ENCODE measurements at regions not wholly inside any gene's neighbourhood (a gene's known extent, or its start where the extent isn't known, plus 50 kb on each side); places are given as distances from the start of the nearest gene placed in this dataset.
"Not testable (repeated sequence)": the region's sequence is repeated elsewhere in the genome, so short reads cannot be mapped to it uniquely, and the experiment has no call there.

DNA sequence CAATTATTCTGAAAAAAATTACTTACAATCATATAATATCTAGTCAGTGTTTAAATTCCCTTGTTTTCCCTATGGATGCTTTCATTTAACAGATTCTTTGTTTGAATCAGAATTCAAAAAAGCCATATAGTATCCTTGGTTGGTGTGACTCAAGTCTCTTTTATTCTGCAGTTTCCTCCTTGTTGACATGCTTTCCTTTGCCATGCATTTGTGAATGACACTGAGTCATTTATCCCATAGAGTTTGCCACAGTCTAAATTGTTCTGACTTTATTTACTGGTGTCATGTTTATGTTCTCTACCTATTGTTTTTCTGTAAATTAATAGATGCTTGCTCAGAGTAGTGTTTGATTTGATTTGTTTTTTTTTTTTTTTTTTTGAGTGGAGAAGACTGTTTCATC, 893.8 kb upstream of the SLC10A2 start:
- H3K4me3 ChIP-seq (ENCODE audit: low read depth, low read length) = no peak overlapping the region

GRCh38 chr13:103958691-103959090, 892.5 kb upstream of the SLC10A2 start:
- no peak overlapping the region for H3K4me3 ChIP-seq (ENCODE audit: low read depth, low read length)

GRCh38 chr13:103957939-103958338, 891.7 kb upstream of the SLC10A2 start:
- no peak overlapping the region for H3K4me3 ChIP-seq (ENCODE audit: low read depth, low read length)

- H3K4me3 ChIP-seq (ENCODE audit: low read depth, low read length) = no peak overlapping the region
Measured at GRCh38 chr13:103953859-103954258, 887.6 kb upstream of the SLC10A2 start.

- H3K4me3 ChIP-seq (ENCODE audit: low read depth, low read length) = no peak overlapping the region
Measured at GRCh38 chr13:103952183-103952582, 886.0 kb upstream of the SLC10A2 start.

DNA sequence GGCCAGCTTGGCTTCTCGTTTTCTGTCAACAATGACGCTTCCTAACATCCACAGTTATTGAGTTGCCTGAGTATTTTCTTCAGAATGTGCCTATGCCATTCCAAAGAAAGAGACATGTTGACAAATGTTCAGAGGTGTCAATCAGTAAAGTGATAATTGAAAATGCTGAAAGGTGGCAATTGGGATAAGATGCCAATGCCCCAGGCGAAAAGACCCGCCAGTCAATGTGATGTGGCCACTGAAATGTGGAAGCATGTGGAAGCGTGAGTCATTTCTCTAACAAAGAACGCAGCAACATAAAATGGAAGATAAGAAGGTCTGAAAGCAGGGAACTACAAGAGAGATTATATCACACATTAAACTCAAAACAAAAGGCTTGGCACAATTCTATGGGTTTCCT, 882.2 kb upstream of the SLC10A2 start:
- H3K4me3 ChIP-seq (ENCODE audit: low read depth, low read length) = no peak overlapping the region

GRCh38 chr13:103945836-103946235, 879.6 kb upstream of the SLC10A2 start:
- H3K4me3 ChIP-seq (ENCODE audit: low read depth, low read length) = no peak overlapping the region

- no peak overlapping the region for H3K4me3 ChIP-seq (ENCODE audit: low read depth, low read length)
Measured at GRCh38 chr13:103941506-103942140, 875.4 kb upstream of the SLC10A2 start.

DNA sequence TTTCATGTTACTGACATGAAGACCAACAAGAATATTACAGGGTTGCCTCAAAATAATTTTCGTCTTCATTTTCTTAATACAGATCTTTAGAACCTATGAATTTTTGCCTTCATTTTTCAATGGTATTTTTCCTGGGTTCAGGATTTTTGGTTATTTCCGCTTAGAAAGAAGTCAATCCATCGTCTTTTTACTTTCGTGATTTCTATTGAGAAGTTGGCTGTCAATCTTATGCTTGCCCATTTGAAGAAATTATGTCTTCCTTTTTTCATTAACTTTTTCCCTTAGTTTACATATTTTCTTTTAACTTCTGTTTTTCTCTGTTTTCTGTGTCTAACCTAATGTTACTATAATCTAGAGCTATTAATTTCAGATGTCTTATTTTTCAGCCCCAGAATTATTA, 868.9 kb upstream of the SLC10A2 start:
- H3K4me3 ChIP-seq (ENCODE audit: low read depth, low read length) = no peak overlapping the region

GRCh38 chr13:103931885-103932284, 865.7 kb upstream of the SLC10A2 start:
- H3K4me3 ChIP-seq (ENCODE audit: low read depth, low read length) = no peak overlapping the region

DNA sequence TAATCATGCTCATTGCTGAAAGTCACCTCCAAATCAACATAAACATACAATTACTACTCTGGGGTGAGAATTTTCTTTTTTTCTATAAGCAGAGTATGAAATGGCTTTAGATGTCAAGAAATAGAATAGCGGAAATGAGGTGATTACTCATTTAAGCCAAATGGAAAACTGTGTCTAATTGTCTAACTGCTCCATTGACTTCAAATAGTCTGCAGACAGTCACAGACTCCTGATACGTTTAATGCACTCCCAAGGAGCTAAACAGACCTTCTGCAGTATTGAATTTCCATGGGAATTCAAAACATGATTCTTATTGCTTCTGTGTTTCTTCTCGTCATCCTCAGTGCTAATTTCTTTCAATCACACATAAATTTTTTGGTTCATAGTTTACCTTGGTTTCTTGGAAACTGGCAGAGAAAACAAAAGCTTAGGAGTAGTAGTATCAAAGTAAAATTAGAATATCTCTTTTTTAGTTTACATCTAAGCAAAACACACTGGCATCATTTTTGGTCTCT, 865.2 kb upstream of the SLC10A2 start:
- H3K4me3 ChIP-seq (ENCODE audit: low read depth, low read length) = no peak overlapping the region

DNA sequence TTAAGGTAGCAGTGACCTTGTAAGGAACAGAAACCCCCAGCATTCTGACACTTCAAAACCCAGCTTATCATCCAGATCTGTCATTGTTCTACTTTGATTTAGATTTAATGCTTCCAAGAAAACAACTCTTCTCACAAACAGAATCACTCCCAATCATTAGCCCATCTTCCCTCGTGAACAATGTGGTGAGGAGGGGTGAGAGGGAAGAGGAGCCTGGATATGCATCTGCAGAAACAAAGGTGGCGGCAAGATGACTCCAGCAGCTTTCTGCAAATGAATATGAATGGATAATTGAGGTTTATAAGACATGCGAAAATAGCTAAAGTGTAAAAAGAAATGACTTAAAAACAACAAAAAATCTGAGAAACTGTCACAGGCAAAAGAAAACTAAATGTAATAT, 859.9 kb upstream of the SLC10A2 start:
- no peak overlapping the region for H3K4me3 ChIP-seq (ENCODE audit: low read depth, low read length)

DNA sequence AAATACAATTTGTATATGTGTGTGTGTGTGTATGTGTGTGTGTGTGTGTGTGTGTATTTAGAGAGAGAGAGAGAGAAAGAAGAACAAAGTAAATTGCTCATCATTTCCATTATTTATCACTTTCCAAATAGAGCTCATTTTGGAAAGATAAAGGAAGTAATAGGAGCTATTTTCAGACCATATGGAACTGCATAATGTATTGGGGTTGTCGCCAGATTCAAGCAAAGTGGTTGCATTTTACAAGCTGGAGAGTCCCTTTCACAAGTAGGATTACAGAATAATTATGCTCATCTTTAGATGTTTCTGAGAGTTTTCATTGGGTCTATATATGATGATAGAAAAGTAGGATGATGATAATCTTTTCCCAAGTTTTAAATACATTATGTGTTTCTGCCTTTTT, 842.7 kb upstream of the SLC10A2 start:
- H3K4me3 ChIP-seq (ENCODE audit: low read depth, low read length) = no peak overlapping the region

- H3K4me3 ChIP-seq (ENCODE audit: low read depth, low read length) = no peak overlapping the region
Measured at GRCh38 chr13:103908274-103908673, 842.1 kb upstream of the SLC10A2 start.

- no peak overlapping the region for H3K4me3 ChIP-seq (ENCODE audit: low read depth, low read length)
Measured at GRCh38 chr13:103903790-103904189, 837.6 kb upstream of the SLC10A2 start.

GRCh38 chr13:103898481-103898880, 832.3 kb upstream of the SLC10A2 start:
- no peak overlapping the region for H3K4me3 ChIP-seq (ENCODE audit: low read depth, low read length)

DNA sequence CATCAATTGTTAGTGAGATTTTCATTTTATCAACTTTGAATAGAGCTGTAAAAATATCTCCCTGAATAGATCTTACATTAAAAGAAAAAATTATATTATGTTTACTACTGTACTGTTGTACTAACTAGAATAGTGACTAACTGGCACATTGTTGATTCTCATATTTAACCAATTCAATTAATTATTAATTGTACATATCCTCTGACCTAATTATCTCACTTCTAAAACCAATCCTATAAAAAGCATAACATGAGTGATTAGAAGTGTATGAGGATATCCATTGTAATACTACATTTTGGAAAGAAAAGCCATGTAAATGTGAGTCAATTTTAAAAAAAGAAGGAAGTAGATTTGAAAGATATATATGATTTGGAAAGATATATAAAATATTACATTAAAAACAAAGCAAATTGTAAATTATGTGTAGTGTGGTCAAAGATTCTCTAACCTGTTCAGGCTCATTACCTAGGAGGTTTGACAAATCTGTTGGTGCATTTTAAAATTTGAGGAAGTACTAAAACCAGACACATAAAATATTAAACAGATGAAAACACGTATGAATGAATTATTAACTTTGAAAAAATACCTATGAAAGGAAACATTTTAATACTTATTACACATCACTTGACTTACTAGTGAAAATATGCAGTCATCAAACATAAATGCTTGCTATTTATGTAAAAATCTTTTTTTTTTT, 829.8 kb upstream of the SLC10A2 start:
- H3K4me3 ChIP-seq (ENCODE audit: low read depth, low read length) = no peak overlapping the region

GRCh38 chr13:103894626-103895025, 828.4 kb upstream of the SLC10A2 start:
- H3K4me3 ChIP-seq (ENCODE audit: low read depth, low read length) = no peak overlapping the region

DNA sequence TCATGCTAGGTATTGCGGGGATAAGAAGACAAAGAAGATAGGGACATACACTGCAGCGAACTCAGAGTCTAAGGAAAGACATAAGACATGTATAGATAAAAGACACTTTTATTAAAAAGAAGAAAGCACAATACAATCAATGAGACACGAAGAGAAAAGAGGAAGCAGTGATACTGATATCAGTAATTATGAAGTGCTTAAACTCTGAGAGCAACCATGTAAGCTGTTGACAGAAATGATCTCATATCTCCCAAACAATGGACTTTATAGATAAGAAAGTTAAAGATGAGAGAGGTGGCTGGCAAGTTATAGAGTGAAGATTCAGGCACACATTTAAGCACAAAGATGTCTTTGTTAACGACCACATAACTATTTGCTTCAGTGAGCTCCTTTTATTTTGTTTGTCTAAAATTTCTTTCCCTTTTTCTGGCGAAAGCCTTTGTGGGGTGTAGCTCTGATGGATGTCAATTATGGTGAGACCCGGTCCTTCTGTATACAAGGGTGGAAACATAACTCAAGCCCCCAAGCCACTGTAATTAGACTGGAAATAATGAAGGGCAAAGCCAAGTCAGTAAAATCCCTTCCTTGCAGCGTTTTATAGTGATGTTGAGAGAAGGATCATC, 818.0 kb upstream of the SLC10A2 start:
- H3K4me3 ChIP-seq (ENCODE audit: low read depth, low read length) = no peak overlapping the region

DNA sequence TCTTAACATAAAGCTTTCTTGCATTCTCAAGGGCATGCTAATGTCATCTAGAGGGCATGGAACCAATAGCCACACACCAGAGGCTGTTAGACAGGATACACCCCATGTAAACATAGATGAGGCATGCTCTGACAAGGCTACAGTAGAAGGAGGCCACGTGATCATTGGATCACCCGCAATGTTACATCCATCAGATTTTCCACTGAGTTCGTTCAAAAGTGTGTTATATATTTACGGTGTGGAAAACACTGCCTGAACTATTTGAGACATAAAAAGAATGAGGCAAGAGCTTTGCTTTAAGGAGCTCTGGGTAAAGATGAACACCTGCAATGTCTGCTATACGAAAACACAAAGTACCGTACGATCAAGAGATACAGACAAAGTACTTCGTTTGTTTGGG, 817.5 kb upstream of the SLC10A2 start:
- no peak overlapping the region for H3K4me3 ChIP-seq (ENCODE audit: low read depth, low read length)

- H3K4me3 ChIP-seq (ENCODE audit: low read depth, low read length) = no peak overlapping the region
Measured at GRCh38 chr13:103883164-103883563, 816.9 kb upstream of the SLC10A2 start.

DNA sequence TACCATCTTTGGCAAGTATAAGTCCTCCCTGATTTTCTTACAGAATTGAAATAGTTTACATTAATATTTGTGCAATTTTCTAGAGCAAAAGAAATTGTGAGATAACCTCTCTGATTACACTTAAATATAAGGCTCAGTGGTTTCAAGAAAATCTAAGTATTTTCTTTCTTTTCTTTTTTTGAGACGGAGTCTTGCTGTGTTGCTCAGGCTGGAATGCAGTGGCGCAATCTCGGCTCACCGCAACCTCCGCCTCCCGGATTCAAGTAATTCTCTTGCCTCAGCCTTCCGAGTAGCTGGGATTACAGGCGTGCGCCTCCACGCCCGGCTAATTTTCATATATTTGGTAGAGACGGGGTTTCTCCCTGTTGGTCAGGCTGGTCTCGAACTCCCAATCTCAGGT, 813.9 kb upstream of the SLC10A2 start:
- H3K4me3 ChIP-seq (ENCODE audit: low read depth, low read length) = not testable (repeated sequence)

Data from iPS-11a (cell line).